ENCODE measurements at regions not wholly inside any gene's neighbourhood (a gene's known extent, or its start where the extent isn't known, plus 50 kb on each side); places are given as distances from the start of the nearest gene placed in this dataset.

DNA sequence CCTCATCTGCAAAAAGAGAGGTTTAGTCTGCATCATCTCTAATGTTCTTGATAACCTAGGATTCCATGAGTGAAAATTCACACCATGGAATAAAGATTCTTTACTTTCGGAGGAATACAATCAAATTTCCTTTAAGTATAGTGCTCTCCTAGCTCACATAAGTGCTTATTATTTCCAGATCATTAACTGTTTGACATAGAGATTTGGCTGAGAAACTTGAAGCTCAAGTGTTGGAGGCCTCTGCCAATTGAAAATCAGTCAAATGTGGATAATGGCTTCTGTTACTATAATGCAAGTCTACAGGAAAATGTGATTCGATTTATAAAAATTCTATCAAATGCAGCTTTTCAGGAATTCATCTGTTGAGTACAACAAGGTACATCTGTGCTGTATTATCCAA lies 144.6 kb downstream of the KIF18A start:
- DNase-seq (ENCODE audit: low read depth, low spot score), result no peak
- no peak for ATAC-seq
- intact Hi-C loops (cut with micrococcal nuclease; ENCODE audit: unreplicated experiment) (no loop called here), in situ Hi-C loops (cut with MboI) (no loop called here)
- no peaks in the 10 kb centered on the region for H3K79me2 ChIP-seq (ENCODE audit: control insufficient read depth, insufficient read depth, low read length)
- H3K4me2 ChIP-seq (ENCODE audit: control insufficient read depth, insufficient read depth), result no peak overlapping the region
- no TSS peak for BruUV-seq (replicated peaks)
- RAD21 ChIA-PET (ENCODE audit: unreplicated experiment), result no interaction called here
- CTCF ChIA-PET, result interaction anchor here (1.6 kb wide), 1 partner anchor 10 kb away, joined by 3 read pairs; no protein-coding TSS in a partner anchor
- no peaks in the 10 kb centered on the region for H4K20me1 ChIP-seq (ENCODE audit: control insufficient read depth, insufficient read depth)
- no peaks in the 10 kb centered on the region for H3K27me3 ChIP-seq (replicated peaks in 1 of 2; ENCODE audit: control insufficient read depth in 2 of 2, insufficient read depth in 2 of 2, low read length in 1 of 2)
- TF ChIP-seq, protein P1, sequence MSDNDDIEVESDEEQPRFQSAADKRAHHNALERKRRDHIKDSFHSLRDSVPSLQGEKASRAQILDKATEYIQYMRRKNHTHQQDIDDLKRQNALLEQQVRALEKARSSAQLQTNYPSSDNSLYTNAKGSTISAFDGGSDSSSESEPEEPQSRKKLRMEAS (IDR thresholded peaks at IDR 0.05; ENCODE audit: low read depth, low read length), result no peak
- TF ChIP-seq, protein P2, sequence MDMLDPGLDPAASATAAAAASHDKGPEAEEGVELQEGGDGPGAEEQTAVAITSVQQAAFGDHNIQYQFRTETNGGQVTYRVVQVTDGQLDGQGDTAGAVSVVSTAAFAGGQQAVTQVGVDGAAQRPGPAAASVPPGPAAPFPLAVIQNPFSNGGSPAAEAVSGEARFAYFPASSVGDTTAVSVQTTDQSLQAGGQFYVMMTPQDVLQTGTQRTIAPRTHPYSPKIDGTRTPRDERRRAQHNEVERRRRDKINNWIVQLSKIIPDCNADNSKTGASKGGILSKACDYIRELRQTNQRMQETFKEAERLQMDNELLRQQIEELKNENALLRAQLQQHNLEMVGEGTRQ (IDR thresholded peaks at IDR 0.05; ENCODE audit: borderline replicate concordance, low read depth, low read length), result no peak
- H3K36me3 ChIP-seq (ENCODE audit: control insufficient read depth in 2 of 2, insufficient read depth in 2 of 2, low read length in 1 of 2), result no peaks in the 10 kb centered on the region
- no peaks in the 10 kb centered on the region for H3K4me1 ChIP-seq (ENCODE audit: control insufficient read depth, insufficient read depth, low read length)
- no peak overlapping the region for H3K4me3 ChIP-seq
- H3K9me3 ChIP-seq (replicated peaks; ENCODE audit: control insufficient read depth, insufficient read depth, low read length), result no peaks in the 10 kb centered on the region; the same call in 2 of the 3 replicates
- FAIRE-seq, result no peak
- POLR2A ChIA-PET, result no interaction called here
- H3K27ac ChIP-seq (ENCODE audit: control insufficient read depth, insufficient read depth), result no peak overlapping the region
- no peak overlapping the region for H2AFZ ChIP-seq (ENCODE audit: control insufficient read depth, low read depth, low read length)
- WGBS (ENCODE audit: insufficient coverage, insufficient replicate concordance, low lambda C conversion rate, missing lambda C conversion rate), result 73% methylated on average over 2 of the region's 2 CpGs
- SMC1A ChIA-PET (ENCODE audit: uncharacterized antibody, unreplicated experiment), result interaction anchor here (1.1 to 1.3 kb wide), 2 partner anchors 11 to 123 kb away, joined by 3 to 4 read pairs; no protein-coding TSS in a partner anchor
- no peak overlapping the region for H3K9ac ChIP-seq (ENCODE audit: control insufficient read depth, insufficient read depth, low read length)

DNA sequence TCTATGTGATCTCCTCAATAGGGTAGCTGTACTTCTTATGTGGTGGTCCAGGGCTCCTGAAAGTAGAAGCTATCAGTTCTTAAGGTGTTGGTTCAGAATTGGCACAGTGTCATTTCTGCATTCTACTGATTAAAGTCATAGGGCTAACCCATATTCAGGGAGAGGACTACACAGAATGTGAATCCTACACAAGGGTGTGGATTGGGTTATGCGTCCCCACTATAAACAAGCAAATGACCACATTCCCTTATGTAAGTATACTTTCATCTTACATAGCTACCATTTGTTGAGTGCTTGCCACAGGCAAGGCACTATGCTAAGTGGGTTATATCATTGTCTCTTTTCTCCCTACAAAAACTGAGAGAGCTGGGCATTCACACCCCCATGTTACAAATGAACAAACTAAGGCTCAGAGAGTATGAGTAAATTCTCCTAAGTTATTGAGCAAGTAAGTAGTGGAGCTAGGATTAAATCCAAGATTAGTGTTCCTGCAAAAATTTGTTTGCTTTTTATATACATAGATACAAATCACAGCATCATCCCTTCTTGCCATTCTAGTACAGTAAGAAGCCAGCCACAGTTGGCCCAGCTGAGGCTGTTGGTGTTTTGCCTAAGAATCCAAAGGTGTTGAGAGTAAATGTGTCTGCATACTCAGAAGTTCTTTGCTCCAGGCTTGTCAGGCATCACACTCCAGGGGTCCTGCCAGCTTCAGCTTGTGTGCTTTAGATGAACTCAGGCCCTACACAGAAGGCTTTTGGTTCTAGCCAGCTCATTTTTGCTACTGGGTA lies 157.8 kb downstream of the KIF18A start:
- no peak for DNase-seq (ENCODE audit: low read depth, low spot score)
- POLR2A ChIA-PET, result no interaction called here
- Histone ChIP-seq H3K36me3 (ENCODE audit: control insufficient read depth in 2 of 2, insufficient read depth in 2 of 2, low read length in 1 of 2) (no peaks in the 10 kb centered on the region), H3K79me2 (ENCODE audit: control insufficient read depth, insufficient read depth, low read length) (no peaks in the 10 kb centered on the region), H3K4me2 (ENCODE audit: control insufficient read depth, insufficient read depth) (no peak overlapping the region), H3K4me3 (no peak overlapping the region), H4K20me1 (ENCODE audit: control insufficient read depth, insufficient read depth) (no peaks in the 10 kb centered on the region), H3K27me3 (replicated peaks in 1 of 2; ENCODE audit: control insufficient read depth in 2 of 2, insufficient read depth in 2 of 2, low read length in 1 of 2) (no peaks in the 10 kb centered on the region), H3K4me1 (ENCODE audit: control insufficient read depth, insufficient read depth, low read length) (no peaks in the 10 kb centered on the region), H2AFZ (ENCODE audit: control insufficient read depth, low read depth, low read length) (no peak overlapping the region), H3K27ac (ENCODE audit: control insufficient read depth, insufficient read depth) (no peak overlapping the region), H3K9me3 (replicated peaks; ENCODE audit: control insufficient read depth, insufficient read depth, low read length) (no peaks in the 10 kb centered on the region), H3K9ac (ENCODE audit: control insufficient read depth, insufficient read depth, low read length) (no peak overlapping the region)
- no peak for ATAC-seq
- in situ Hi-C loops (cut with MboI), result no loop called here
- RAD21 ChIA-PET (ENCODE audit: unreplicated experiment), result no interaction called here
- SMC1A ChIA-PET (ENCODE audit: uncharacterized antibody, unreplicated experiment), result interaction anchor here (0.9 kb wide), 1 partner anchor 128 kb away, joined by 3 read pairs; no protein-coding TSS in a partner anchor
- WGBS (ENCODE audit: insufficient coverage, insufficient replicate concordance, low lambda C conversion rate, missing lambda C conversion rate), result 96% methylated on average over 1 of the region's 1 CpG
- intact Hi-C loops (cut with micrococcal nuclease; ENCODE audit: unreplicated experiment), result no loop called here
- no peak for FAIRE-seq
- CTCF ChIA-PET, result interaction anchor here (1.0 kb wide), 1 partner anchor 245 kb away, joined by 3 read pairs; no protein-coding TSS in a partner anchor
- no TSS peak for BruUV-seq (replicated peaks)
- TF ChIP-seq RB1 (IDR thresholded peaks at IDR 0.05; ENCODE audit: borderline replicate concordance), result no peak
- TF ChIP-seq TARDBP (IDR thresholded peaks at IDR 0.05; ENCODE audit: borderline replicate concordance), result no peak
- TF ChIP-seq, protein P3, sequence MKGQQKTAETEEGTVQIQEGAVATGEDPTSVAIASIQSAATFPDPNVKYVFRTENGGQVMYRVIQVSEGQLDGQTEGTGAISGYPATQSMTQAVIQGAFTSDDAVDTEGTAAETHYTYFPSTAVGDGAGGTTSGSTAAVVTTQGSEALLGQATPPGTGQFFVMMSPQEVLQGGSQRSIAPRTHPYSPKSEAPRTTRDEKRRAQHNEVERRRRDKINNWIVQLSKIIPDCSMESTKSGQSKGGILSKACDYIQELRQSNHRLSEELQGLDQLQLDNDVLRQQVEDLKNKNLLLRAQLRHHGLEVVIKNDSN (IDR thresholded peaks at IDR 0.05; ENCODE audit: borderline replicate concordance, extremely low read length, insufficient read depth, low read depth, low read length), result no peak
- no peak for TF ChIP-seq POLR2AphosphoS2 (IDR thresholded peaks at IDR 0.05; ENCODE audit: low read depth, low read length)
- no peak for TF ChIP-seq IKZF1 (conservative IDR thresholded peaks at IDR 0.05)
- no peak for TF ChIP-seq RCOR1 (conservative IDR thresholded peaks at IDR 0.05; ENCODE audit: low read depth, low read length)
- TF ChIP-seq HCFC1 (IDR thresholded peaks at IDR 0.05; ENCODE audit: low read length), result no peak
- TF ChIP-seq, protein P4, sequence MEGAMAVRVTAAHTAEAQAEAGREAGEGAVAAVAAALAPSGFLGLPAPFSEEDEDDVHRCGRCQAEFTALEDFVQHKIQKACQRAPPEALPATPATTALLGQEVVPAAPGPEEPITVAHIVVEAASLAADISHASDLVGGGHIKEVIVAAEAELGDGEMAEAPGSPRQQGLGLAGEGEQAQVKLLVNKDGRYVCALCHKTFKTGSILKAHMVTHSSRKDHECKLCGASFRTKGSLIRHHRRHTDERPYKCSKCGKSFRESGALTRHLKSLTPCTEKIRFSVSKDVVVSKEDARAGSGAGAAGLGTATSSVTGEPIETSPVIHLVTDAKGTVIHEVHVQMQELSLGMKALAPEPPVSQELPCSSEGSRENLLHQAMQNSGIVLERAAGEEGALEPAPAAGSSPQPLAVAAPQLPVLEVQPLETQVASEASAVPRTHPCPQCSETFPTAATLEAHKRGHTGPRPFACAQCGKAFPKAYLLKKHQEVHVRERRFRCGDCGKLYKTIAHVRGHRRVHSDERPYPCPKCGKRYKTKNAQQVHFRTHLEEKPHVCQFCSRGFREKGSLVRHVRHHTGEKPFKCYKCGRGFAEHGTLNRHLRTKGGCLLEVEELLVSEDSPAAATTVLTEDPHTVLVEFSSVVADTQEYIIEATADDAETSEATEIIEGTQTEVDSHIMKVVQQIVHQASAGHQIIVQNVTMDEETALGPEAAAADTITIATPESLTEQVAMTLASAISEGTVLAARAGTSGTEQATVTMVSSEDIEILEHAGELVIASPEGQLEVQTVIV (IDR thresholded peaks at IDR 0.05; ENCODE audit: borderline replicate concordance, partially characterized antibody), result no peak
